ENCODE measurements at regions not wholly inside any gene's neighbourhood (a gene's known extent, or its start where the extent isn't known, plus 50 kb on each side); places are given as distances from the start of the nearest gene placed in this dataset.

DNA sequence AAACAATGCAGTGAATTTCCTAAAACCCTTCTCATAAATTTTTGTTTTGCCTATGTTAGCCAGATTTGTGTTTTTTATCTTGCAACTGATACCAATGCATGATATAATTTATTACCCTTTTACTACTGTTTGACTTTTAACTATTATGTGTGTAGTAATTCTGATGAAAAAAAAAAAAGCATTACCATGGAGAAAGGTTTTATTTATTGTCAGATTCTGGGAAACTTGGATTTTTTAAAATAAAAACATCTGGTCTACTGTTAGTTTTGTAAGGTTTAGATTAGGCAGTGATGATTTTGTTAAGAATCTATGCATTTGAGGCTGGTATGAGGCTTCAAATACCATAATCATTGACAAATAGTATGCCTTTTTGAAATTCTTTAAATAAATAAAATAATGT is 470.4 kb upstream of the ROBO1 start:
- no peaks in the 10 kb centered on the region for H3K79me2 ChIP-seq (ENCODE audit: insufficient read depth)
- no peak for DNase-seq
- in situ Hi-C loops (cut with MboI) = no loop called here

DNA sequence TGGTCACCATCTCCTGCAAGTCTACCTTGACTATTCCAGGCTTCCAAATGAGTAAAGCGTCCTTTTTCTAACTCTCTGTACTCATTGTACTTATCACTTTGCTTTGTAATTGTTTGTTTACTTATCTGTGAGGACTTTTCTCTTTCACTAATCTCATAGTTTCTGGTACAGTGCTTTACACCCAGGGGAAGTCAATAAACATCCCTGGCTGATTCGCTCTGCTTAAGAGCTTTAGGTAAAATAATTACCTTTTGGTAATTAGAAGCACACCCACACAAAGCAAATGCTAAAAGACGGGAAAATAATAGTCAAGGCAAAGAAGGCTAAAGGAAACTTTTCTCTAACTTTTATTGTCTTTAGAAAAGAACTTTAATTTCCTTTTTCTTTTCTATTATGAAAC is 466.9 kb upstream of the ROBO1 start:
- Histone ChIP-seq H4K20me1 (ENCODE audit: insufficient read depth) (no peaks in the 10 kb centered on the region), H3K9me2 (ENCODE audit: insufficient read depth) (no peaks in the 10 kb centered on the region), H3K4me1 (ENCODE audit: insufficient read depth) (no peaks in the 10 kb centered on the region), H3F3A (ENCODE audit: insufficient read depth) (no peaks in the 10 kb centered on the region), H3K9ac (no peak overlapping the region), H2AFZ (no peak overlapping the region), H3K36me3 (ENCODE audit: low read depth) (no peaks in the 10 kb centered on the region), H3K27ac (no peak overlapping the region), H3K27me3 (replicated peaks; ENCODE audit: insufficient read depth) (no peaks in the 10 kb centered on the region), H3K79me2 (ENCODE audit: insufficient read depth) (no peaks in the 10 kb centered on the region), H3K4me3 (no peak overlapping the region), H3K9me3 (ENCODE audit: low read depth) (no peaks in the 10 kb centered on the region), H3K4me2 (ENCODE audit: unreplicated experiment) (no peak overlapping the region)
- TF ChIP-seq EZH2 (IDR thresholded peaks at IDR 0.05; ENCODE audit: insufficient read depth, poor library complexity, severe bottlenecking) = no peak
- TF ChIP-seq EZH2phosphoT487 (IDR thresholded peaks at IDR 0.05; ENCODE audit: insufficient read depth, low read depth) = no peak
- WGBS, 2 experiments (ENCODE audit: low coverage in 1 of 2, low lambda C conversion rate in 2 of 2, missing lambda C conversion rate in 2 of 2) = 32 to 35% methylated on average over 3 of the region's 3 CpGs
- in situ Hi-C loops (cut with MboI) = no loop called here
- DNase-seq = no peak

More for the DNA sequence above, 470.4 kb upstream of the ROBO1 start:
- Histone ChIP-seq H2AFZ (no peak overlapping the region), H3K4me3 (no peak overlapping the region), H3F3A (ENCODE audit: insufficient read depth) (no peaks in the 10 kb centered on the region), H3K27ac (no peak overlapping the region), H3K36me3 (ENCODE audit: low read depth) (no peaks in the 10 kb centered on the region), H3K9me3 (ENCODE audit: low read depth) (no peaks in the 10 kb centered on the region), H3K4me1 (ENCODE audit: insufficient read depth) (no peaks in the 10 kb centered on the region), H3K9ac (no peak overlapping the region), H4K20me1 (ENCODE audit: insufficient read depth) (no peaks in the 10 kb centered on the region), H3K9me2 (ENCODE audit: insufficient read depth) (no peaks in the 10 kb centered on the region), H3K4me2 (ENCODE audit: unreplicated experiment) (no peak overlapping the region), H3K27me3 (replicated peaks; ENCODE audit: insufficient read depth) (no peaks in the 10 kb centered on the region)
- TF ChIP-seq EZH2phosphoT487 (IDR thresholded peaks at IDR 0.05; ENCODE audit: insufficient read depth, low read depth) (no peak), EZH2 (IDR thresholded peaks at IDR 0.05; ENCODE audit: insufficient read depth, poor library complexity, severe bottlenecking) (no peak)

DNA sequence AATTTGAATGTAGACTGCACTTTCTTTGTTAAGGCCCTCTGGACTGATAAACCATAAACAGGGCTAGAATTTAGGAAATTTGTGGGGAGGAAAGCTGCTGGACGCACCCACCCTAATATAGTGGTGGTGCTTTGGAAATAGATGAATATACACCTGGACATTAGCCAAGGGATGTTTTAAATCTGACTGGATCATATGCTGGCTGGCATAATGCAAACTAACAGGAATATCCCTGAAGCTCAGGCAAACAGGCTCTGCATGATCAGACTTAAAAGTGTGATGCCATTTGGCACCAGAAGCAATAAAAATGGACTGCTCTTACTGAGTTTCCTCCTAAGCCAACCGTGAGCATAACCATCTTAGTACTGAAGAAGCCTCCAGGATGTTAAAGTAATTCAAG is 465.8 kb upstream of the ROBO1 start:
- Histone ChIP-seq H3K9me2 (ENCODE audit: insufficient read depth) (no peaks in the 10 kb centered on the region), H4K20me1 (ENCODE audit: insufficient read depth) (no peaks in the 10 kb centered on the region), H3K4me1 (ENCODE audit: insufficient read depth) (no peaks in the 10 kb centered on the region), H3K36me3 (ENCODE audit: low read depth) (no peaks in the 10 kb centered on the region), H3K4me2 (ENCODE audit: unreplicated experiment) (no peak overlapping the region), H3K4me3 (no peak overlapping the region), H3K79me2 (ENCODE audit: insufficient read depth) (no peaks in the 10 kb centered on the region), H3K9me3 (ENCODE audit: low read depth) (no peaks in the 10 kb centered on the region), H3K27me3 (replicated peaks; ENCODE audit: insufficient read depth) (no peaks in the 10 kb centered on the region), H3K9ac (no peak overlapping the region), H3F3A (ENCODE audit: insufficient read depth) (no peaks in the 10 kb centered on the region), H2AFZ (no peak overlapping the region), H3K27ac (no peak overlapping the region)
- no peak for TF ChIP-seq EZH2phosphoT487 (IDR thresholded peaks at IDR 0.05; ENCODE audit: insufficient read depth, low read depth)
- TF ChIP-seq EZH2 (IDR thresholded peaks at IDR 0.05; ENCODE audit: insufficient read depth, poor library complexity, severe bottlenecking) = no peak
- WGBS, 2 experiments (ENCODE audit: low coverage in 1 of 2, low lambda C conversion rate in 2 of 2, missing lambda C conversion rate in 2 of 2) = 19 to 28% methylated on average over 2 of the region's 2 CpGs
- peak; percentile 25 for DNase-seq
- in situ Hi-C loops (cut with MboI) = no loop called here

DNA sequence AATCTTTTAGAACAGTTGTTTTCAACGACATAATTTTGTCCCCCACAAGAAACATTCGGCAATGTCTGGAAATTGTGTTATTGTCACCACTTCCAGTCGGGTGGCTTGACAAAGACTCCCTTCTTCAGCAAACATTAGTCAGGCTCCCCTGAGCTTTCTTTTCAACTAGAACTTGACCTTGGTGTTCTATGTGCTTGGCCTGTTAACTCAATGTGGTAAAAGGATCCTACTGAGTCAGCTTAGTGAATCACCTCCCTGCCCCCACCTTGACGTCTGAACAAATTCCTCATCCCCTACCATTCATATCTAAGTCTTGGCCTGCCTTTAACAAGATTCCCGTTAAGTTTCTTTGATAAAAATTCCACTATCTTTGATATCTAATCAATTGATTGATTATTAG is 465.0 kb upstream of the ROBO1 start:
- H3K79me2 ChIP-seq (ENCODE audit: insufficient read depth) = no peaks in the 10 kb centered on the region
- WGBS, 2 experiments (ENCODE audit: low coverage in 1 of 2, low lambda C conversion rate in 2 of 2, missing lambda C conversion rate in 2 of 2) = 21 to 27% methylated on average over 5 of the region's 5 CpGs
- H3K4me2 ChIP-seq (ENCODE audit: unreplicated experiment) = peak overlapping the region; percentile 16
- TF ChIP-seq EZH2 (IDR thresholded peaks at IDR 0.05; ENCODE audit: insufficient read depth, poor library complexity, severe bottlenecking) (no peak), EZH2phosphoT487 (IDR thresholded peaks at IDR 0.05; ENCODE audit: insufficient read depth, low read depth) (no peak)
- no peak overlapping the region for H3K9ac ChIP-seq
- H3K9me2 ChIP-seq (ENCODE audit: insufficient read depth) = no peaks in the 10 kb centered on the region
- no peaks in the 10 kb centered on the region for H3K36me3 ChIP-seq (ENCODE audit: low read depth)
- DNase-seq = peak; percentile 60
- no peaks in the 10 kb centered on the region for H3K9me3 ChIP-seq (ENCODE audit: low read depth)
- in situ Hi-C loops (cut with MboI) = no loop called here
- peak overlapping the region; percentile 32 for H3K27ac ChIP-seq
- H3K4me1 ChIP-seq (ENCODE audit: insufficient read depth) = no peaks in the 10 kb centered on the region
- H3K27me3 ChIP-seq (replicated peaks; ENCODE audit: insufficient read depth) = no peaks in the 10 kb centered on the region
- no peaks in the 10 kb centered on the region for H3F3A ChIP-seq (ENCODE audit: insufficient read depth)
- H4K20me1 ChIP-seq (ENCODE audit: insufficient read depth) = no peaks in the 10 kb centered on the region
- H2AFZ ChIP-seq = peak overlapping the region; percentile 10; the same call in 1 of the 2 replicates
- no peak overlapping the region for H3K4me3 ChIP-seq

DNA sequence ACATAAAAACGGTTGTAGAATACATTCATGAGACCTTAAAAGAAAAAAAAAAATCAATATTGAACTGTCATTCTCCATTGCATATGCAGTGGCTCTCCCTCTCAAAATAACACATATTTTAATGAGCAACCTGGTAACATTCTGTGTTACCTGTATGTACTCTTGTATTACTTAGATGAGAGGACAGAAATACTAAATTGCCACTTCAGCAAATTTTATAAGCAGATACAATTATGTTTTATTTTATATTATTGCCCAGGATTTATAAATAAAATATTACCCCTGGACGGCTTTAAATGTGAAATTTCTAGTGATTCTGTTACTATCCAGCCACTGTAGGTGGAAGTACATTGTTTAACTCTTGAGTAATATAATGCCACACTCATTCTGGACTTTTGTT is 463.2 kb upstream of the ROBO1 start:
- H2AFZ ChIP-seq = no peak overlapping the region
- H3K27ac ChIP-seq = no peak overlapping the region
- no peaks in the 10 kb centered on the region for H4K20me1 ChIP-seq (ENCODE audit: insufficient read depth)
- WGBS, 2 experiments (ENCODE audit: low coverage in 1 of 2, low lambda C conversion rate in 2 of 2, missing lambda C conversion rate in 2 of 2) = 9 to 16% methylated on average over 2 of the region's 2 CpGs
- H3K79me2 ChIP-seq (ENCODE audit: insufficient read depth) = no peaks in the 10 kb centered on the region
- no peak overlapping the region for H3K4me2 ChIP-seq (ENCODE audit: unreplicated experiment)
- H3K9me2 ChIP-seq (ENCODE audit: insufficient read depth) = no peaks in the 10 kb centered on the region
- no peaks in the 10 kb centered on the region for H3K27me3 ChIP-seq (replicated peaks; ENCODE audit: insufficient read depth)
- H3K9ac ChIP-seq = no peak overlapping the region
- TF ChIP-seq EZH2 (IDR thresholded peaks at IDR 0.05; ENCODE audit: insufficient read depth, poor library complexity, severe bottlenecking) = no peak
- TF ChIP-seq EZH2phosphoT487 (IDR thresholded peaks at IDR 0.05; ENCODE audit: insufficient read depth, low read depth) = no peak
- H3K36me3 ChIP-seq (ENCODE audit: low read depth) = no peaks in the 10 kb centered on the region
- in situ Hi-C loops (cut with MboI) = no loop called here
- H3K9me3 ChIP-seq (ENCODE audit: low read depth) = no peaks in the 10 kb centered on the region
- H3K4me1 ChIP-seq (ENCODE audit: insufficient read depth) = no peaks in the 10 kb centered on the region
- no peaks in the 10 kb centered on the region for H3F3A ChIP-seq (ENCODE audit: insufficient read depth)
- no peak overlapping the region for H3K4me3 ChIP-seq
- DNase-seq = no peak
